Dermis microvascular lymphatic vessel endothelial cell (primary cell): ENCODE measurements at regions not wholly inside any gene's neighbourhood (a gene's known extent, or its start where the extent isn't known, plus 50 kb on each side); places are given as distances from the start of the nearest gene placed in this dataset.

Source experiments
- DNase-seq, 2 donors: peaks; one replicate each; pipeline versions ENCODE4 v3.0.0 to v3.0.0-alpha.2; 2010; ENCODE audit warnings: low read depth in 2 of 2

- DNase-seq: no peak
These were observed 1639.3 kb downstream of the RPA4 start for GRCh38 chrX:98523026-98523425.

- DNase-seq: no peak
These were observed 1639.8 kb downstream of the RPA4 start for GRCh38 chrX:98523521-98523920.

- DNase-seq: no peak
These were observed 1664.8 kb downstream of the RPA4 start for GRCh38 chrX:98548519-98548918.

GRCh38 chrX:98568795-98569194 lies 1685.1 kb downstream of the RPA4 start:
- DNase-seq: no peak

DNA sequence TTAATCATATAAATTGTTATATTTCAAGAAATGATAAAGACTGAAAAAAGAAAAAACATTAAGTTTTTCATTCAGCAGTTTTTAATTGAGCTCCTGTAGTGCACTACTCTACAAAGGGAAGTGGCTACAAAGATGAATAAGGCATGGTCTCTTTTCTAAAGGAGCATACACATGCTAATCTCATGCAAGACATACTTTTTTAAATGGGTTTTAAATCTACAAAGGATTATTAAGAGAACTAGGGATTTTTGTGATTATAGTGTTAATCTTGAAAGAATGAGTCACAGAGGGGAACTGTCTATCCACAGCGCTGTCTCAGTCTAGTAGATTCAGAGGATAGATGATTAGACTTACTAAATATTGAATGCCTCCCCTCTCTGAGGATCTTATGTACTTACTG lies 1722.2 kb downstream of the RPA4 start:
- DNase-seq: no peak

DNA sequence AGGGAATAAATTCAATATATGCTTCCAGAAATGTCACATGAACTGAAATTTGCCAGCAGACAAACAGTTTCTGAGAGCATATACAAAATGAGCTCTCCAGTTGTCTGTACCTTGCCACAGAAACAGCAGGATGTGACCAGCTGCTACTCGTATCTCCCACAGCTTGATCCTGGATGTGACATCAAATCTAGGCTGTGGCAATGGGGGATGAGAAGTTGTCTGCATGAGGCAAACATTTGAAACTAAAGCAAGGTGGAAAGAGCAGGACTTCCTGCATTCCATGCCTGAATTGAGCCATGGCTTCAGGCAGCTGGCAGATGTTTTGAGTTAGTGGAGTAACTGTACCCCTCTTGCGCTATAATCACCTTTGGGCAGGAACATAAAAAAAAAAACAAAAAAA lies 1724.0 kb downstream of the RPA4 start:
- no peak for DNase-seq

- DNase-seq: no peak
These were observed 1743.9 kb downstream of the RPA4 start for GRCh38 chrX:98627645-98628044.

GRCh38 chrX:98637451-98637850 lies 1753.7 kb downstream of the RPA4 start:
- no peak for DNase-seq

DNA sequence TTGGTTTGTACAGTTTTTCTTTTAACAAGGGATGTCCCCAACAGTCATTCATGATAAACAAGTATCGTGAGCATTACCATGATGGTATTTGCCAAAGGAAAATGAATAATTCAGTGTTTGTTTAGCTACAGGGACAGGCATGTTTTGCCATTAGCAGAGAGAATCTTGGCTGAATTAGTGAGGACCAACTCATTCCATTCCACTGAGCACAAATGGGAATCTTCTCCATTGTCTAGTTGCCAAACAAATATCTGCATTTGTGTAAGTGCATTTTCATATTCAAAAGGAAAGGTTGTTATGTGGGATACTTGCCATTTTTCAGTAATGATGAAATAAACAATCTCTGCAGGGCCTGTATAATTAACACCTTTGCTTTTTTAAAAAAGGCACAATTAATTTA lies 1762.6 kb downstream of the RPA4 start:
- no peak for DNase-seq

GRCh38 chrX:98654565-98654964 lies 1755.5 kb downstream of the PCDH19 start:
- no peak for DNase-seq
